ENCODE measurements at regions not wholly inside any gene's neighbourhood (a gene's known extent, or its start where the extent isn't known, plus 50 kb on each side); places are given as distances from the start of the nearest gene placed in this dataset.
"Not testable (repeated sequence)": the region's sequence is repeated elsewhere in the genome, so short reads cannot be mapped to it uniquely, and the experiment has no call there.

DNA sequence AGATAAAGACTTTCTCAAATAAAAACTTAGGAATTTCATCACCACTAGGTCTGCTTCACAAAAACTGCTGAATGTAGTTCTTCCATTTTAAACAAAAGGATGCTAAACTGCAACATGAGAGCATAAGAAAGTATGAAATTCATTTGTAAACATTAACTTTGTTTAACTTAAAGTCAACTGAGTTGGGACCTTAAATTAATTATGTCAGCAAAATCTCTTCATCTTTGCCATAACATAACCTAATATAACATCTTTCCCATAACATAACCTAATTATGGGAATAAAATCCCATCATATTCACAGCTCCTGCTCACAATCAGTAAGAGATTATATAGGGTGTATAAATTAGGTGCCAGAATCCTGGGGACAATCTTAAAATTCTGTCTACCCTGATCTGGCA, 78.8 kb upstream of the PCSK5 start:
- DNase-seq = no peak

DNA sequence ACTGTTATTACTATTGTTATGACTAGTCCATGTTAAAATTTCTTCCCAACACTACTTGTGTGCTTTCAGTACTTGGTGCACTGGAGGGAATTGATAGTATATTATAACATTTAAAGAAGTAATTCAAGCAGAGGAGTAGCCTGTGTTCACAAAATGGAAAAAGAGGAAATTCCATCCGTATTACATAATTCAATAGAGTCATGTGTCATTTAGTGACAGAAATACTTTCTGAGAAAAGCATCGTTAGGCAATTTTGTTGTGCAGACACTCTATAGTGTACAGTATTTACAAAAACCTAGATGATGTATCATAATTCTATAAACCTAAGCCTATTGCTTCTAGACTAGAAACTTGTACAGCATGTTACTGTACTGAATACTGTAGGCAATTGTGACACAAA, 78.3 kb upstream of the PCSK5 start:
- no peak for DNase-seq

DNA sequence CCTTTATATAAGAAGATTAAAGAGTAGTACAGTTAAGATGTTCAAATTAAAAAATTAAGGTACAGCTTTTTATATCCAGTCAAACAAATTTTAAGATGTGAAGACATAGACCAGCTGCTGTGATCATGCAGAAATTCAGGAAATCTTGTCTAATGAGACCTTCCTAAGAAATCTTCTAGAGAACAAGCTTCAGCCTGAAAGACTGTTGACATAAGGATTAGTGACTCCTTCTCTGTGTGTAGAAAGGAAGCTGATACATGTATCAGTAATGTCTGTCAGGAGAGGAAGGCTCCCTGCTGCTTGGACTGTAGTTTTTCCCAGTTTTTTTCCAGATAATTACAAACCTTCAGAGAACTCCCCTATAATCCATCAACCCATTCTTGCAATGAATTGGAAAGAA, 75.8 kb upstream of the PCSK5 start:
- no peak for DNase-seq

DNA sequence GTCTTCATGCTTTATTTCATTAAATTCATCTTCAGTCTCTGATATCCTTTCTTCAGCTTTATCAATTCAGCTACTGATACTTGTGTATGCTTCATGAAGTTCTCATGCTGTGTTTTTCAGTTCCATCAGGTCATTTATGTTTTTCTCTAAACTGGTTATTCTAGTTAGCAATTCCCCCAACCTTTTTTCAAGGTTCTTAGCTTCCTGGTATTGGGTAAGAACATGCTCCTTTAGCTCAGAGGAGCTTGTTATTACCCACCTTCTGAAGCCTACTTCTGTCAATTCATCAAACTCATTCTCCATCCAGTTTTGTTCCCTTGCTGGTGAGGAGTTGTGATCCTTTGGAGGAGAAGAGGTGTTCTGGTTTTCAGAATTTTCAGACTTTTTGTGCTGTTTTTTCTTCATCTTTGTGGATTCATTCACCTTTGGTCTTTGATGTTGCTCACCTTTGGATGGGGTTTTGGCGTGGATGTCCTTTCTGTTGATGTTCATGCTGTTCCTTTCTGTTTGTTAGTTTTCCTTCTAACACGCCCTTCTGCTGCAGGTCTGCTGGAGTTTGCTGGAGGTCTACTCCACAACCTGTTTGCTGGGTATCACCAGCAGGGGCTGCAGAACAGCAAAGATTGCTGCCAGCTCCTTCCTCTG, 69.9 kb upstream of the PCSK5 start:
- DNase-seq = not testable (repeated sequence)

DNA sequence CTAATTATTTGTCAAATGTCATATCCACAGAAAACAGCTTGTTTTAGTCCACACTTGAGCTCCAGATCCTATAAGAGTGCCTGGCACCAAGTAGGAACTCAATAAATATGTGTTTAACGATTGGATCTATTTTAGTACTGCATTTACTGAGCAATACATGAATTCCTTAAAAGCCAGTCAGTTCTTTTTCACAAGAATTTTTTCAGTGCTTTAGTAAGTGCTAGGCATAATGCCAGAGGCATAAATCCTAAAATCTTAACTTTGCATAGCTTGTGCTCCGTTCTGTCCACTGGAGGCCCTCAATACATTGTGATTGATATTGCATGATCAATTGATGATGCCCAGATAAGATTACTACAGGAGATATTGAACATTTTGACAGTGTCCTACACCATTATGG, 67.3 kb upstream of the PCSK5 start:
- no peak for DNase-seq

DNA sequence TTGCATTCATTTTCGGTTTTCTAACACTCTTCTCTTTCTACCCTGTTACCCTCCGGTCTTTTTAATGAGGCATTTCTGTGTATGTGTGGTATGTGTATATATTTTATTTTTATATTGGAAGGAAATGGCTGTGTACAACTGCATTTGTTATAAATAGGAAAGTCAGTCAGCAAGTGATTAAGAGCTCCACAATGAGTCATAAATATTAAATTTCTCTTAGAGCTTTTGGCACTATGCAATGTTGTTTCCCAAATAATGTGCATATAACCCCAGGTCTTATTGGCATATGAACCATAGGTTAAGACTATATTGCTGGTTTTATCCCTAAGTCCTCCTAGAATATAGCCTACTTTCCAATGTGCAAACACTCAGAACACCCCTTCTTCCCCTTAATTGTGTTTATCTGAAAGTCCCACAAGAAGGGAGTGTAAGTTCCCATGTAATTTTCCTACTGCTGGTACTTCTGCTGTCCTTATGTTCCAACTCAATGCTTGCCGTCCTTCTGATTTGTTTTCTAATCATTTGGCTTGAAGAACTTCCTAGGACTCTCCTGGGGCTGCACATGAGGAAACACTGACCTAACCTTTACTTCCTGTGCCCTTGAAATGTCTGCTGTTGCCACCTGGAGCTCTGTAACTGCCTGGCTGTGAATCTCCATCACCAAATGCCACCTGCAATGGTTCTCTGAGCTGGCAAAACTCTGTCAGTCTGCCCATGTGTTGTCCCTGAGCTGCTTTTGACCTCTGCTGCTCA, 65.5 kb upstream of the PCSK5 start:
- DNase-seq = no peak

DNA sequence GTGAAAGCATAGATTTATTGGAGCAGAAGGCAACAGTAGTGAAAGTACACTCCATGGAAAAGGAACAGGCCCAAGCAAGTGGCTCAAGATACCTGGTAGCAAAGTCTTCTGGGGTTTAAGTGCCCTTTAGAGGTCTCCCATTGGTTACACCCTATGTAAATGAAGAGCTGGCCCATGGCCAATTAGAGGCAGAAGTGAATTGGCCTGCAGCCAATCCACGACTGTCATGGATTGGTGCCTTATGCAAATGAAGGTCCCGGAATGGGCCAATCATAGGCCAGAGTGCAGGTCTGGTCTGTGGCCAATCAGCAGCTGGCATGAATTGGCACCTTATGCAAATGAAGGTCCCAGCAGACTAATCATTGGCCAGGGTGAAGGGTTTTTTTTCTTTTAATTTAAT, 64.2 kb upstream of the PCSK5 start:
- peak; percentile 6 for DNase-seq

DNA sequence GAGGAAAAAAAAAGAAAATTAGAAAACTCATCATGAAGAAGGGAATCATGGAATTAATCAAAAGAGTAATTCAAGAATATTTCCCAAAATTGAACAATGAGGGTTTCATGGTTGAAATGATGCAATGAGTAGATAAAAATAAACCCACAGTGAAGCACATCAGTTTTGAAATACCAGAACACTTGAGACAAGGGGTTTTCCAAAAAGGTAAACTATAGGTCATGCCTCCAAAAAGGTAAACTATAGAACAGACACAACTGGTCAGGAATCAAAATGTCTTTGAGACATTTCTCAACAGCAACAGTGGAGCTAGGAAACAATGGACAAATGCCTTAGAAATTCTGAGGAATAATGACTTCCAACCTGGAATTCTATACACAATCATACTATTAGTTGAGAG, 60.2 kb upstream of the PCSK5 start:
- DNase-seq = no peak

DNA sequence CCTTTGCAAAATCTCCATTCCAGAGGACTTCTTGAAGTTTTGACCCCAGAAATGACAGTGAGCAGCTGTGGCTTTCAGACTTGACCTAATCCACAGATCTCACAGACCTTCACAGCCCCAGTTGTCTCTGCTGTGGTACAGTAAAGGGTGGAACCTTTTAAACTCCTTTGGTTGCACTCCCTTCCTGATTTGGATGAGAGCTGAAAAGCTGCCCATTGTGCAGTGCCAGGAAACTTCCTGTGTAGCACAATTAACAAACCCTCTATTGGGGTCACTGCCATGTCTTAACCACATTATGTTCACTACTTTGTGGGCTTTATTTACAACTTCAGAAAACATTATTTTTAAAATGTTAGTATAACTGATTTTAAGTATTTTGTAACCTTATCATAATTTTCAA, 56.7 kb upstream of the PCSK5 start:
- DNase-seq = no peak

DNA sequence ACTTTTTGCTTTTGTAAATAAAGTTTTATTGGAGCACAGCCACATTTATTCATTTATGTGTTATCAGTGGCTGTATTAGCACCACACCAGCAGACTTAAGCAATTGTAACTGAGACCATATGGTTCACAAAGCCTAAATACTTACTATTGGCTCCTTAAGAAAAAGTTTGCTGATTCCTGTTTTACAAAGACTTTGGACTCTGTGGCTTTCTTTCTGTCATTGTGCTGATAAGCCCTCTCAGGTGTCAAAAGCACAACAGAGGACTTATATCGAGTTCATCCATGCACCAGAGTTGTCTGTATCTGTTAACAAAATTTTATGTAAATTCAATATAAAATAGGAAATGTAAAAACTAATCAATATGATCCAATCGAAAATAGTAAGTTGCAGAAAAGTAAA, 55.6 kb upstream of the PCSK5 start:
- DNase-seq = no peak
